SK-N-MC (cell line): ENCODE measurements at regions not wholly inside any gene's neighbourhood (a gene's known extent, or its start where the extent isn't known, plus 50 kb on each side); places are given as distances from the start of the nearest gene placed in this dataset.

Experiments
- EZH2 ChIP-seq: fragments of 200-600 bp; sonication (generic); IDR thresholded peaks from one replicate; pipeline ENCODE4 v1.6.1; 2017; ENCODE audit warnings: antibody characterized with exemption
- POLR2AphosphoS5 ChIP-seq: IDR thresholded peaks from 2 replicates; pipeline ENCODE4 v1.6.1; 2012; ENCODE audit warnings: mild to moderate bottlenecking, low read depth, low read length, borderline replicate concordance

- TF ChIP-seq POLR2AphosphoS5 (no peak), EZH2 (no peak)
Measured at GRCh38 chr15:29456255-29456654, 186.6 kb upstream of the NSMCE3 start.
